ENCODE measurements at regions not wholly inside any gene's neighbourhood (a gene's known extent, or its start where the extent isn't known, plus 50 kb on each side); places are given as distances from the start of the nearest gene placed in this dataset.

- TF ChIP-seq POLR2A (IDR thresholded peaks at IDR 0.05): no peak
- TF ChIP-seq, protein P1, sequence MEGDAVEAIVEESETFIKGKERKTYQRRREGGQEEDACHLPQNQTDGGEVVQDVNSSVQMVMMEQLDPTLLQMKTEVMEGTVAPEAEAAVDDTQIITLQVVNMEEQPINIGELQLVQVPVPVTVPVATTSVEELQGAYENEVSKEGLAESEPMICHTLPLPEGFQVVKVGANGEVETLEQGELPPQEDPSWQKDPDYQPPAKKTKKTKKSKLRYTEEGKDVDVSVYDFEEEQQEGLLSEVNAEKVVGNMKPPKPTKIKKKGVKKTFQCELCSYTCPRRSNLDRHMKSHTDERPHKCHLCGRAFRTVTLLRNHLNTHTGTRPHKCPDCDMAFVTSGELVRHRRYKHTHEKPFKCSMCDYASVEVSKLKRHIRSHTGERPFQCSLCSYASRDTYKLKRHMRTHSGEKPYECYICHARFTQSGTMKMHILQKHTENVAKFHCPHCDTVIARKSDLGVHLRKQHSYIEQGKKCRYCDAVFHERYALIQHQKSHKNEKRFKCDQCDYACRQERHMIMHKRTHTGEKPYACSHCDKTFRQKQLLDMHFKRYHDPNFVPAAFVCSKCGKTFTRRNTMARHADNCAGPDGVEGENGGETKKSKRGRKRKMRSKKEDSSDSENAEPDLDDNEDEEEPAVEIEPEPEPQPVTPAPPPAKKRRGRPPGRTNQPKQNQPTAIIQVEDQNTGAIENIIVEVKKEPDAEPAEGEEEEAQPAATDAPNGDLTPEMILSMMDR (IDR thresholded peaks at IDR 0.05): no peak
These were observed 672.0 kb upstream of the INTU start for GRCh38 chr4:126960760-126961159.
